Adrenal gland (tissue), 9 donors: ENCODE measurements at regions not wholly inside any gene's neighbourhood (a gene's known extent, or its start where the extent isn't known, plus 50 kb on each side); places are given as distances from the start of the nearest gene placed in this dataset.

Source experiments
- DNase-seq, 7 donors: peaks; one replicate each; pipeline ENCODE4 v3.0.0-alpha.2; 2019 to 2020
- H3K27ac ChIP-seq, 5 donors: fragments of 200-600 bp; sonication (generic) in 4 of 5; 1 replicate in 3 of 5; 2 replicates in 2 of 5; pipeline versions ENCODE4 v1.5.1 to v1.8.0; 2016 to 2020; ENCODE audit warnings: mild to moderate bottlenecking in 1 of 5
- H3K27me3 ChIP-seq: fragments of 200-600 bp; 2 replicates; pipeline ENCODE4 v1.8.0; 2021
- H3K36me3 ChIP-seq, 2 donors: fragments of 200-600 bp; replicated peaks in 1 of 2; 1 replicate in 1 of 2; 2 replicates in 1 of 2; pipeline versions ENCODE4 v1.5.1 to v1.8.0; 2018 to 2022
- H3K4me1 ChIP-seq, 2 donors: fragments of 200-600 bp; replicated peaks in 1 of 2; 1 replicate in 1 of 2; 2 replicates in 1 of 2; pipeline versions ENCODE4 v1.5.1 to v1.8.0; 2018 to 2021
- H3K4me3 ChIP-seq, 4 donors: fragments of 200-600 bp; sonication (generic) in 3 of 4; one replicate each; pipeline ENCODE4 v1.5.1; 2016 to 2018
- H3K9me3 ChIP-seq, 3 donors: fragments of 200-600 bp; sonication (generic) in 1 of 3; replicated peaks in 1 of 3; 1 replicate in 2 of 3; 2 replicates in 1 of 3; pipeline versions ENCODE4 v1.5.1 to v1.8.0; 2016 to 2021
- CTCF ChIP-seq, 6 experiments: fragments of 450-650 bp in 4 of 6; fragments of 200-600 bp in 2 of 6; sonication (generic) in 1 of 6; IDR thresholded peaks; 1 replicate in 5 of 6; 2 replicates in 1 of 6; pipeline versions ENCODE4 v1.5.1 to v1.8.0; 2016 to 2021; ENCODE audit warnings: antibody characterized with exemption in 6 of 6, mild to moderate bottlenecking in 2 of 6, moderate library complexity in 1 of 6
- POLR2A ChIP-seq, 2 donors: fragments of 450-650 bp; IDR thresholded peaks; one replicate each; pipeline ENCODE4 v1.6.1; 2017; ENCODE audit warnings: antibody characterized with exemption in 2 of 2, mild to moderate bottlenecking in 2 of 2, moderate library complexity in 1 of 2
- WGBS, 4 donors: extraction: QIAGEN DNeasy Blood & Tissue Kit in 2 of 4; methylation state at CpG; one replicate each; pipeline versions ENCODE4 v1.1.5 to v1.1.7; 2013 to 2017; 5-methylcytosine and 5-hydroxymethylcytosine counted together
- intact Hi-C, 2 donors: fragments of 100-400 bp; cut with DNase I; formaldehyde crosslinking; loops; one replicate each; pipeline versions ENCODE4 v1.14.1 to v1.15.0; 2022 to 2023
- donor health status: healthy with polysubstance abuse.
- donor health status: Bipolar disorder and iron deficiency.
- donor health status: DM: yes; HTN: yes; CAD: no.
- donor health status: DM: no; HTN: no; CAD: no.
- donor health status: DM: no; HTN: no; CAD: no.

DNA sequence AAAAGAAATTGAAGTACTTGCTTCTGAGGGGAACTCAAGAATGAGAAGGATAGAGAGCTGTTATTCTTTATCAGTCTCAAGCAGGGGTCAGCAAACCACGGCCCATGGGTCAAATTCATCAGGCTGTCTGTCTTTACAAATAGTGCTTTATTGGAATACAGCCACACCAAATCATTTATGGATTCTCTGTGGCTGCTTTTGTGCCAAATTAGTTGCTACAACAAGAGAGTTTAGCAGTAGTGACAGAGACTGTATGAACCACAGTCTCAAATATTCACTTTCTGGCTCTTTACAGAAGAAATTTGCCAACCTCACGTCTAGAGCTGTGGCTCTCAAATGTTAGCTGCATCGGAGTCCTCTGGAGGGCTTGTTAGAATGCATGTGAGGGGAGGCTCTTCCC is 258.0 kb upstream of the RARB start:
- no peak for DNase-seq
- H3K27me3 ChIP-seq: no peaks in the 10 kb centered on the region
- no peaks in the 10 kb centered on the region for H3K36me3 ChIP-seq
- H3K4me3 ChIP-seq: no peak overlapping the region
- H3K9me3 ChIP-seq: no peaks in the 10 kb centered on the region
- intact Hi-C loops: no loop called here
- 40 to 55% (median 44%) methylated on average over 3 of the region's 3 CpGs for WGBS, 4 donors
- H3K4me1 ChIP-seq: no peaks in the 10 kb centered on the region
- TF ChIP-seq POLR2A (IDR thresholded peaks at IDR 0.05) (no peak), CTCF (IDR thresholded peaks at IDR 0.05) (no peak)
- H3K27ac ChIP-seq: no peak overlapping the region

DNA sequence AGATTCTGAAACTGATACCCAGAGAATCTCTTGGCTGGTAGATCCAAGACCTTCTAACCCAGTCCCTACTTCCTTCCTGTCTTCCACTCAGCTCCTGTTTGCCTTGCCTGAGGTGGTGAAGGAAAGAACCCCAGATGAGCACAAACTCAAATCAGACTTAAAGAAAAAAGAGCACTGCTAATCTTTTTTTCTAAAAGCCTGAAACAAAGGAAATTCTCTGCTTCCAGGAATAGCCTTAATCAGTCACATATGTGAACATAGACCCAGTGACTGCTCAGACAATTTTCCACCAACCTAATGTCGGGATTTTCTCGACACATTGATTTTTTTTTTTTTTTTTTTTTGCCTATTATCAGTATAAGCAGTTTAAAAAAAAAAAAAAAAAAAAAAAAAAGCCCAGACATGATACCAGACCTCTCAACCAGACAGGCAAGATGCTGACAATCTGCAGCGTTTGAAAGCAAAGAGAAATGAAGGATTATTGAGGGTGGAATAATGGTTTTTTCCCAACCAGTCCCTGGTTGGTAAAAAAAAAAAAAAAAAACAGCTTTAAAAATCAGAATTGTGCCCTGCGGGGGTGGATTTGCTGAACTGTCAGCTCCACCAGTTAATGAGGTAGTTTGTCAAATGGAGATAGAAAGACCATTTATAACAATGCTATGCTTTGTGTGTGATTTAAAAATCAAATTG is 256.8 kb upstream of the RARB start:
- H3K27ac ChIP-seq: no peak overlapping the region
- no peak for DNase-seq
- H3K4me1 ChIP-seq: no peaks in the 10 kb centered on the region
- H3K9me3 ChIP-seq: no peaks in the 10 kb centered on the region
- no peak overlapping the region for H3K4me3 ChIP-seq
- 42 to 57% (median 54%) methylated on average over 4 of the region's 4 CpGs for WGBS, 4 donors
- no peaks in the 10 kb centered on the region for H3K27me3 ChIP-seq
- intact Hi-C loops: no loop called here
- no peak for TF ChIP-seq CTCF (IDR thresholded peaks at IDR 0.05)
- TF ChIP-seq POLR2A (IDR thresholded peaks at IDR 0.05): no peak
- H3K36me3 ChIP-seq: no peaks in the 10 kb centered on the region

DNA sequence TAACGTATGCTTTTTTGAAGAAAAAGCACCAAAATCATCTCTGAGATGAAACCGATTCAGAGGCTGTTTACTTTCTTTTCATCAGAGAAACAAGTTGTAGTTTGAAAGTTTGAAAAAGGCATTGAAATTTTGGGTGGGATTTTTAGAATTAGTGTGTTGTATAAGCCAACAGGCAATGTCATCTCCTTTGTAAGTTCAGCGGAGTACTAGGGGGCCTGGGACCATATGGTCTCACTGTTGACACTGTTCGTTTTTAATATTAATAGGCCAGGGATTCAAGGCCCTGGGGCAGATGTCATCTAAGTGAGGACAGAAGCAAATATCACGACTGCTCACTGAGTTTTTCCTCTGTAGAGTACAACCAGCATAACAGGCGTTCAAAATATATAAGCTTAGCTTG is 256.2 kb upstream of the RARB start:
- intact Hi-C loops: no loop called here
- Histone ChIP-seq H3K36me3 (no peaks in the 10 kb centered on the region), H3K9me3 (no peaks in the 10 kb centered on the region), H3K4me1 (no peaks in the 10 kb centered on the region), H3K4me3 (no peak overlapping the region), H3K27ac (no peak overlapping the region), H3K27me3 (no peaks in the 10 kb centered on the region)
- no peak for TF ChIP-seq POLR2A (IDR thresholded peaks at IDR 0.05)
- no peak for TF ChIP-seq CTCF (IDR thresholded peaks at IDR 0.05)
- WGBS, 4 donors: 54 to 67% (median 61%) methylated on average over 6 of the region's 6 CpGs
- DNase-seq: no peak

DNA sequence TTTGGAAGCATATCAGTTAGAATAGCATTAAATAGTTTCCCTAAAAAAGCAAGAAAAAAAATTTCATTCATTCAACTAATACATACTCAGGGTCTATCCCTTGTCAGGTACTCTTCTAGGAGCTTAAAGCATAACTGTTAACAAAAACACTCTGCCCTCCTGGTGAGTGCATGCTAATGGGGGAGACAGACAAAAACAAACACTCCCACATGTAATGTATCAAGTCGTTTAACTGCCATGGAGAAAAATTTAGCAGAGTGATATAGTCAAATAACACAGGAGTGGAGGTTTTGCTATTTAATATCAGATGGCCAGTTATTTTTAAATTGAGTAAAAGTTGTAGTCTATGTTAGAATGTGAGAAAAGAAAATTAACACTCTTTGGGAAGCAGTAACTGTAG is 254.5 kb upstream of the RARB start:
- H3K36me3 ChIP-seq: no peaks in the 10 kb centered on the region
- no peaks in the 10 kb centered on the region for H3K9me3 ChIP-seq
- no peaks in the 10 kb centered on the region for H3K27me3 ChIP-seq
- intact Hi-C loops: no loop called here
- WGBS, 4 donors: 22 to 50% (median 37%) methylated on average over 1 of the region's 1 CpG
- no peak for DNase-seq
- no peak overlapping the region for H3K4me3 ChIP-seq
- H3K27ac ChIP-seq: no peak overlapping the region
- TF ChIP-seq POLR2A (IDR thresholded peaks at IDR 0.05) (no peak), CTCF (IDR thresholded peaks at IDR 0.05) (no peak)
- H3K4me1 ChIP-seq: no peaks in the 10 kb centered on the region
